ENCODE measurements at regions not wholly inside any gene's neighbourhood (a gene's known extent, or its start where the extent isn't known, plus 50 kb on each side); places are given as distances from the start of the nearest gene placed in this dataset.
"Not testable (repeated sequence)": the region's sequence is repeated elsewhere in the genome, so short reads cannot be mapped to it uniquely, and the experiment has no call there.

GRCh38 chr12:125549171-125549570 is 483.9 kb downstream of the AACS start:
- no peak for DNase-seq (ENCODE audit: low read depth in 1 of 2, low spot score in 1 of 2)

- DNase-seq (ENCODE audit: low read depth in 1 of 2, low spot score in 1 of 2), result no peak
Measured at GRCh38 chr12:125549836-125550235, 484.6 kb downstream of the AACS start.

- no peak for DNase-seq (ENCODE audit: low read depth in 1 of 2, low spot score in 1 of 2)
Measured at GRCh38 chr12:125552295-125552694, 487.1 kb downstream of the AACS start.

GRCh38 chr12:125561008-125561407 is 495.8 kb downstream of the AACS start:
- DNase-seq (ENCODE audit: low read depth in 1 of 2, low spot score in 1 of 2), result not testable (repeated sequence)

- DNase-seq (ENCODE audit: low read depth in 1 of 2, low spot score in 1 of 2), result no peak
Measured at GRCh38 chr12:125564753-125565152, 499.5 kb downstream of the AACS start.

GRCh38 chr12:125567581-125567980 is 502.3 kb downstream of the AACS start:
- DNase-seq (ENCODE audit: low read depth in 1 of 2, low spot score in 1 of 2), result no peak

- no peak for DNase-seq (ENCODE audit: low read depth in 1 of 2, low spot score in 1 of 2)
Measured at GRCh38 chr12:125568306-125568705, 503.1 kb downstream of the AACS start.

- DNase-seq (ENCODE audit: low read depth in 1 of 2, low spot score in 1 of 2), result no peak
Measured at GRCh38 chr12:125573271-125573670, 508.0 kb downstream of the AACS start.

- no peak for DNase-seq (ENCODE audit: low read depth in 1 of 2, low spot score in 1 of 2)
Measured at GRCh38 chr12:125577334-125577733, 512.1 kb downstream of the AACS start.

GRCh38 chr12:125579916-125580315 is 514.7 kb downstream of the AACS start:
- DNase-seq (ENCODE audit: low read depth in 1 of 2, low spot score in 1 of 2), result no peak

- DNase-seq (ENCODE audit: low read depth in 1 of 2, low spot score in 1 of 2), result no peak
Measured at GRCh38 chr12:125583071-125583470, 517.8 kb downstream of the AACS start.

- no peak for DNase-seq (ENCODE audit: low read depth in 1 of 2, low spot score in 1 of 2)
Measured at GRCh38 chr12:125586441-125586840, 521.2 kb downstream of the AACS start.

GRCh38 chr12:125593269-125593668 is 528.0 kb downstream of the AACS start:
- DNase-seq (ENCODE audit: low read depth in 1 of 2, low spot score in 1 of 2), result no peak

GRCh38 chr12:125604976-125605375 is 539.7 kb downstream of the AACS start:
- DNase-seq (ENCODE audit: low read depth in 1 of 2, low spot score in 1 of 2), result no peak

GRCh38 chr12:125606312-125606711 is 541.1 kb downstream of the AACS start:
- DNase-seq (ENCODE audit: low read depth in 1 of 2, low spot score in 1 of 2), result no peak

- DNase-seq (ENCODE audit: low read depth in 1 of 2, low spot score in 1 of 2), result no peak
Measured at GRCh38 chr12:125610292-125610691, 545.1 kb downstream of the AACS start.

GRCh38 chr12:125610971-125611370 is 545.7 kb downstream of the AACS start:
- no peak for DNase-seq (ENCODE audit: low read depth in 1 of 2, low spot score in 1 of 2)

GRCh38 chr12:125614058-125614457 is 548.8 kb downstream of the AACS start:
- no peak for DNase-seq (ENCODE audit: low read depth in 1 of 2, low spot score in 1 of 2)

GRCh38 chr12:125619723-125620122 is 554.5 kb downstream of the AACS start:
- no peak for DNase-seq (ENCODE audit: low read depth in 1 of 2, low spot score in 1 of 2)

GRCh38 chr12:125633686-125634085 is 568.5 kb downstream of the AACS start:
- no peak for DNase-seq (ENCODE audit: low read depth in 1 of 2, low spot score in 1 of 2)

- no peak for DNase-seq (ENCODE audit: low read depth in 1 of 2, low spot score in 1 of 2)
Measured at GRCh38 chr12:125634813-125635212, 569.6 kb downstream of the AACS start.

GRCh38 chr12:125639826-125640225 is 574.6 kb downstream of the AACS start:
- DNase-seq (ENCODE audit: low read depth in 1 of 2, low spot score in 1 of 2), result no peak

GRCh38 chr12:125643055-125643454 is 577.8 kb downstream of the AACS start:
- DNase-seq (ENCODE audit: low read depth in 1 of 2, low spot score in 1 of 2), result no peak

- DNase-seq (ENCODE audit: low read depth in 1 of 2, low spot score in 1 of 2), result no peak
Measured at GRCh38 chr12:125645724-125646123, 580.5 kb downstream of the AACS start.
